ENCODE measurements at regions not wholly inside any gene's neighbourhood (a gene's known extent, or its start where the extent isn't known, plus 50 kb on each side); places are given as distances from the start of the nearest gene placed in this dataset.
A peak's percentile ranks its signal among the peaks of the same experiment; 100 is the strongest.

GRCh38 chr10:34028936-34029335 lies 694.5 kb upstream of the NRP1 start:
- ChIA-PET CTCF (interaction anchor here (1.2 kb wide), 1 partner anchor 8 kb away, joined by 3 read pairs; no protein-coding TSS in a partner anchor), POLR2A (no interaction called here)
- Histone ChIP-seq H3K4me1 (ENCODE audit: control extremely low read depth in 1 of 4, control insufficient read depth in 4 of 4, insufficient read depth in 4 of 4, low read length in 3 of 4) (no peaks in the 10 kb centered on the region), H3K9me3 (ENCODE audit: control extremely low read depth in 1 of 5, control insufficient read depth in 4 of 5, insufficient read depth in 2 of 5, low read depth in 1 of 5, low read length in 4 of 5) (peaks cover 0 to 5% (median 0%) of the 10 kb centered on the region in 5 experiments), H3K27me3 (replicated peaks in 2 of 5; ENCODE audit: control insufficient read depth in 4 of 5, insufficient read depth in 5 of 5, low read length in 4 of 5) (no peaks in the 10 kb centered on the region), H3K36me3 (ENCODE audit: control insufficient read depth in 4 of 4, insufficient read depth in 4 of 4, low read length in 3 of 4) (no peaks in the 10 kb centered on the region), H3K4me3 (ENCODE audit: control insufficient read depth in 1 of 7, extremely low read depth in 1 of 7, insufficient read depth in 4 of 7, low read depth in 2 of 7, low read length in 6 of 7) (no peak overlapping the region), H3K27ac (ENCODE audit: insufficient read depth in 1 of 2, low read depth in 1 of 2, low read length in 2 of 2, poor library complexity in 1 of 2, severe bottlenecking in 2 of 2) (no peak overlapping the region)
- DNase-seq: no peak
- 50% methylated on average over 2 of the region's 3 CpGs for WGBS (ENCODE audit: insufficient coverage)

DNA sequence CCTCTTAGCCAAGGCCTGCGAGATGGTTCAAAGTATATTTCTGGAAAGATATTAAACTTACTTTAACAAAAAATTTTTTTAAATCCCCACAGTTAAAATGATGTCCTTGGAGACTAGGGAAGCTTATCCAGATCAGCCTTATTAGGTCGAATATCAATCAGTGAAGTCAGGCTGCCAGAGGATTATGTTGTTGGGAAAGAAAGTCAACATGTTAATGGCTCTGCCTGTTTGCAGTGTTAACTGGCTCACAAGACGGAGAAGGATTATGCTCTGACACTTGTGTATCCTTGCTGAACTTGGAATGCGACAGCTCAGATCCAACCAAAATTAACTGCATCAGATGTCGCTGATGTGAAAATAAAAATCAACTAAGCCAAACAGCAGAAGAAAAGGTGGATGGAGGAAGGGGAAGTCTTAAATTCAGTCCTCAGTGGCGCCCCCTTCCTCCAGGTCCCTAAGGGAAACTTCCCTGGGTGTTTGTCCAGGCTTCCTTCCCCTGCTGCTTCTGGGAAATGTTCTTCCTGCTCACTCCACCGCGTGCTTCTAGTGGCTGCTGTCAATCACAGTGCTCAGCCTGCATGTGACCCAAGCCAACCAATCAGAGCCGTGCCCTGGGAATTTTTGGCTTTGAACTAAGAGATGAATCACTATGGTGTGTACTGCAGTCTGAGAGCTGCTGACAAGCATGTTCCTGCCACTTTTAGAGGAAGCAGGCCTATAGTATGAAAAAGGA lies 690.4 kb upstream of the NRP1 start:
- ChIA-PET POLR2A (no interaction called here), CTCF (no interaction called here)
- Histone ChIP-seq H3K27ac (ENCODE audit: insufficient read depth in 1 of 2, low read depth in 1 of 2, low read length in 2 of 2, poor library complexity in 1 of 2, severe bottlenecking in 2 of 2) (no peak overlapping the region), H3K27me3 (replicated peaks in 2 of 5; ENCODE audit: control insufficient read depth in 4 of 5, insufficient read depth in 5 of 5, low read length in 4 of 5) (no peaks in the 10 kb centered on the region), H3K36me3 (ENCODE audit: control insufficient read depth in 4 of 4, insufficient read depth in 4 of 4, low read length in 3 of 4) (no peaks in the 10 kb centered on the region), H3K9me3 (ENCODE audit: control extremely low read depth in 1 of 5, control insufficient read depth in 4 of 5, insufficient read depth in 2 of 5, low read depth in 1 of 5, low read length in 4 of 5) (peaks cover 0 to 5% (median 0%) of the 10 kb centered on the region in 5 experiments), H3K4me3 (ENCODE audit: control insufficient read depth in 1 of 7, extremely low read depth in 1 of 7, insufficient read depth in 4 of 7, low read depth in 2 of 7, low read length in 6 of 7) (no peak overlapping the region), H3K4me1 (ENCODE audit: control extremely low read depth in 1 of 4, control insufficient read depth in 4 of 4, insufficient read depth in 4 of 4, low read length in 3 of 4) (no peaks in the 10 kb centered on the region)
- WGBS (ENCODE audit: insufficient coverage): 62% methylated on average over 6 of the region's 9 CpGs
- DNase-seq: no peak

- ChIA-PET POLR2A (no interaction called here), CTCF (no interaction called here)
- H3K36me3 ChIP-seq (ENCODE audit: control insufficient read depth in 4 of 4, insufficient read depth in 4 of 4, low read length in 3 of 4): no peaks in the 10 kb centered on the region
- no peak overlapping the region for H3K27ac ChIP-seq (ENCODE audit: insufficient read depth in 1 of 2, low read depth in 1 of 2, low read length in 2 of 2, poor library complexity in 1 of 2, severe bottlenecking in 2 of 2)
- H3K4me1 ChIP-seq (ENCODE audit: control extremely low read depth in 1 of 4, control insufficient read depth in 4 of 4, insufficient read depth in 4 of 4, low read length in 3 of 4): no peaks in the 10 kb centered on the region
- DNase-seq: no peak
- peaks cover 0 to 5% (median 0%) of the 10 kb centered on the region in 5 experiments for H3K9me3 ChIP-seq (ENCODE audit: control extremely low read depth in 1 of 5, control insufficient read depth in 4 of 5, insufficient read depth in 2 of 5, low read depth in 1 of 5, low read length in 4 of 5)
- no peak overlapping the region for H3K4me3 ChIP-seq (ENCODE audit: control insufficient read depth in 1 of 7, extremely low read depth in 1 of 7, insufficient read depth in 4 of 7, low read depth in 2 of 7, low read length in 6 of 7)
- H3K27me3 ChIP-seq (replicated peaks in 2 of 5; ENCODE audit: control insufficient read depth in 4 of 5, insufficient read depth in 5 of 5, low read length in 4 of 5): no peaks in the 10 kb centered on the region
- WGBS (ENCODE audit: insufficient coverage): 88% methylated on average over 2 of the region's 3 CpGs
Measured at GRCh38 chr10:34024282-34024681, 689.8 kb upstream of the NRP1 start.

- Histone ChIP-seq H3K4me3 (ENCODE audit: control insufficient read depth in 1 of 7, extremely low read depth in 1 of 7, insufficient read depth in 4 of 7, low read depth in 2 of 7, low read length in 6 of 7) (no peak overlapping the region), H3K27me3 (replicated peaks in 2 of 5; ENCODE audit: control insufficient read depth in 4 of 5, insufficient read depth in 5 of 5, low read length in 4 of 5) (no peaks in the 10 kb centered on the region), H3K27ac (ENCODE audit: insufficient read depth in 1 of 2, low read depth in 1 of 2, low read length in 2 of 2, poor library complexity in 1 of 2, severe bottlenecking in 2 of 2) (no peak overlapping the region), H3K36me3 (ENCODE audit: control insufficient read depth in 4 of 4, insufficient read depth in 4 of 4, low read length in 3 of 4) (no peaks in the 10 kb centered on the region), H3K4me1 (ENCODE audit: control extremely low read depth in 1 of 4, control insufficient read depth in 4 of 4, insufficient read depth in 4 of 4, low read length in 3 of 4) (peaks cover 0 to 7% (median 5%) of the 10 kb centered on the region in 4 experiments), H3K9me3 (ENCODE audit: control extremely low read depth in 1 of 5, control insufficient read depth in 4 of 5, insufficient read depth in 2 of 5, low read depth in 1 of 5, low read length in 4 of 5) (peaks cover 0 to 5% (median 0%) of the 10 kb centered on the region in 5 experiments)
- DNase-seq: no peak
- ChIA-PET POLR2A (no interaction called here), CTCF (interaction anchor here (1.7 kb wide), 1 partner anchor 35 kb away, joined by 4 read pairs; no protein-coding TSS in a partner anchor)
- WGBS (ENCODE audit: insufficient coverage): 79% methylated on average over 6 of the region's 6 CpGs
Measured at GRCh38 chr10:34022195-34022594, 687.7 kb upstream of the NRP1 start.

DNA sequence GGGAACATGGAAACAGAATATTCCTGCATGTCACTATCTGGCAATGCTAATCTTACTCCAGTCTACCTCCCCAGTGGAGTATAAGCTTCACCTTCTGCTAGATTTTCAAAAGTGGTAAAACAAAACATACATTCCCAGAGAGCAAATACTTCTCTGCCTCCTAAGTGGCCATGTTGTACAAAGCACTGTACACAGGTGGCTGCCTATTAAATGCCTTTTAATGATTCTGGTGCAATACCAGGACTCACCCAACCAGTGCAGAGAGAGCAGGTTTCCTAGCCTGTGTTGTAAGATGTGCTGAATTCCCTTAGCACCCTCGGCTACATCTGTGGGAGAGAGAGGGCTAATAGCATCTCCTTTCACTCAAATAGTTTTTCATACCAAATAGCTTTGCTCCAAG lies 684.3 kb upstream of the NRP1 start:
- Histone ChIP-seq H3K4me1 (ENCODE audit: control extremely low read depth in 1 of 4, control insufficient read depth in 4 of 4, insufficient read depth in 4 of 4, low read length in 3 of 4) (peaks cover 0 to 7% (median 5%) of the 10 kb centered on the region in 4 experiments), H3K9me3 (ENCODE audit: control extremely low read depth in 1 of 5, control insufficient read depth in 4 of 5, insufficient read depth in 2 of 5, low read depth in 1 of 5, low read length in 4 of 5) (no peaks in the 10 kb centered on the region), H3K4me3 (ENCODE audit: control insufficient read depth in 1 of 7, extremely low read depth in 1 of 7, insufficient read depth in 4 of 7, low read depth in 2 of 7, low read length in 6 of 7) (no peak overlapping the region), H3K27me3 (replicated peaks in 2 of 5; ENCODE audit: control insufficient read depth in 4 of 5, insufficient read depth in 5 of 5, low read length in 4 of 5) (no peaks in the 10 kb centered on the region), H3K27ac (ENCODE audit: insufficient read depth in 1 of 2, low read depth in 1 of 2, low read length in 2 of 2, poor library complexity in 1 of 2, severe bottlenecking in 2 of 2) (no peak overlapping the region), H3K36me3 (ENCODE audit: control insufficient read depth in 4 of 4, insufficient read depth in 4 of 4, low read length in 3 of 4) (no peaks in the 10 kb centered on the region)
- no CpG with 5 or more reads among the region's 1 CpG for WGBS (ENCODE audit: insufficient coverage)
- ChIA-PET CTCF (interaction anchor here (0.7 kb wide), 1 partner anchor 25 kb away, joined by 3 read pairs; no protein-coding TSS in a partner anchor), POLR2A (no interaction called here)
- no peak for DNase-seq

DNA sequence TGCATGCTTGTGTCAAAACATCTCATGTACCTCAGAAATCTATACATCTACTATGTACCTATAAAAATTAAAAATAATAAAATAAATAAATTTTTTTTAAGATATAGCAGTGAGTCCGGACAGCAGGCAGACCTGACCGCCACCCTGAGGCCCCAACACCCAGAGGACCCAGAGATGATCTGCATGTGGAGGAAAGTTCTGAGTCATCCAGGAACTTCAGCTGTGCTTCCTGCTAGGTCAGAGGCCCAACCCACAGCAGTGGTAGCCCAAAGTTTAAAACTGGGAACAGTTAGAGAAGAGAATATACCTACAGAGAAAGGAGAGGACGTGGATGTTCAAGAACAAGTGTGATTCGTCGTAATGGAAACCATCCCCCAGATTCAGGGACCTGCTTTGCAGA lies 683.7 kb upstream of the NRP1 start:
- DNase-seq: peak in 2 of 3 donors; percentile 21 to 42
- ChIA-PET CTCF (interaction anchor here (0.7 to 0.8 kb wide), 3 partner anchors 22 to 160 kb away, joined by 3 to 4 read pairs (median 3); no protein-coding TSS in a partner anchor), POLR2A (no interaction called here)
- no peaks in the 10 kb centered on the region for H3K27me3 ChIP-seq (replicated peaks in 2 of 5; ENCODE audit: control insufficient read depth in 4 of 5, insufficient read depth in 5 of 5, low read length in 4 of 5)
- H3K9me3 ChIP-seq (ENCODE audit: control extremely low read depth in 1 of 5, control insufficient read depth in 4 of 5, insufficient read depth in 2 of 5, low read depth in 1 of 5, low read length in 4 of 5): no peaks in the 10 kb centered on the region
- WGBS (ENCODE audit: insufficient coverage): 93% methylated on average over 5 of the region's 5 CpGs
- peaks cover 0 to 7% (median 5%) of the 10 kb centered on the region in 4 experiments for H3K4me1 ChIP-seq (ENCODE audit: control extremely low read depth in 1 of 4, control insufficient read depth in 4 of 4, insufficient read depth in 4 of 4, low read length in 3 of 4)
- no peak overlapping the region for H3K27ac ChIP-seq (ENCODE audit: insufficient read depth in 1 of 2, low read depth in 1 of 2, low read length in 2 of 2, poor library complexity in 1 of 2, severe bottlenecking in 2 of 2)
- H3K36me3 ChIP-seq (ENCODE audit: control insufficient read depth in 4 of 4, insufficient read depth in 4 of 4, low read length in 3 of 4): no peaks in the 10 kb centered on the region
- H3K4me3 ChIP-seq (ENCODE audit: control insufficient read depth in 1 of 7, extremely low read depth in 1 of 7, insufficient read depth in 4 of 7, low read depth in 2 of 7, low read length in 6 of 7): no peak overlapping the region

DNA sequence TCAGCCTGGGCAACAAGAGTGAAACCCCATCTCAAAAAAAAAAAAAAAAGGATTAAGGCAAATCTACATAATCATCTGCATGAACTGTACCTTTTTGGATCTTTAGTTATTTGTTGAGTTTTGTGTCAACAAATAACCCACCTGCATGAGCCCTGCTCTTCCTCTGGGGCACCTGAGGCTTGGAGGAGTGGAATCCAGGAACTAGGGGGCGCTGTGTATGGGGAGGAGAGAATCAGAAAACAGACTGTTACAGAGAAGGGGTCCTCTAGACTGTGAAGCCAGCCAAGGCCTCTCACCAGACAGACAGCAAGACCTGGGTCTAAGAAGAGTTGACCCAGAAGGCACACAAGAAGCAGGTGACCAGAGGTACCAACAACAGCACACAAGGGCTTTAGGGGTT lies 682.8 kb upstream of the NRP1 start:
- Histone ChIP-seq H3K27ac (ENCODE audit: insufficient read depth in 1 of 2, low read depth in 1 of 2, low read length in 2 of 2, poor library complexity in 1 of 2, severe bottlenecking in 2 of 2) (no peak overlapping the region), H3K4me3 (ENCODE audit: control insufficient read depth in 1 of 7, extremely low read depth in 1 of 7, insufficient read depth in 4 of 7, low read depth in 2 of 7, low read length in 6 of 7) (no peak overlapping the region), H3K9me3 (ENCODE audit: control extremely low read depth in 1 of 5, control insufficient read depth in 4 of 5, insufficient read depth in 2 of 5, low read depth in 1 of 5, low read length in 4 of 5) (no peaks in the 10 kb centered on the region), H3K27me3 (replicated peaks in 2 of 5; ENCODE audit: control insufficient read depth in 4 of 5, insufficient read depth in 5 of 5, low read length in 4 of 5) (no peaks in the 10 kb centered on the region), H3K4me1 (ENCODE audit: control extremely low read depth in 1 of 4, control insufficient read depth in 4 of 4, insufficient read depth in 4 of 4, low read length in 3 of 4) (peaks cover 0 to 7% (median 5%) of the 10 kb centered on the region in 4 experiments), H3K36me3 (ENCODE audit: control insufficient read depth in 4 of 4, insufficient read depth in 4 of 4, low read length in 3 of 4) (no peaks in the 10 kb centered on the region)
- POLR2A ChIA-PET: interaction anchor here (0.6 kb wide), 1 partner anchor 148 kb away, joined by 3 read pairs; no protein-coding TSS in a partner anchor
- CTCF ChIA-PET: no interaction called here
- WGBS (ENCODE audit: insufficient coverage): 83% methylated on average over 1 of the region's 1 CpG
- no peak for DNase-seq

Data from common myeloid progenitor, CD34-positive (primary cell).